Uterus (tissue), 3 donors: ENCODE measurements at regions not wholly inside any gene's neighbourhood (a gene's known extent, or its start where the extent isn't known, plus 50 kb on each side); places are given as distances from the start of the nearest gene placed in this dataset.

Experiments used
- DNase-seq, 2 donors: peaks; one replicate each; pipeline ENCODE4 v3.0.0-alpha.2; 2019 to 2020
- H3K27ac ChIP-seq, 2 donors: fragments of 200-600 bp; sonication (generic); 1 replicate in 1 of 2; 2 replicates in 1 of 2; pipeline ENCODE4 v1.5.1; 2016 to 2018
- H3K27me3 ChIP-seq, 2 donors: fragments of 200-600 bp; sonication (generic); one replicate each; pipeline ENCODE4 v1.5.1; 2018 to 2019; ENCODE audit warnings: control low read depth in 1 of 2
- H3K36me3 ChIP-seq, 2 donors: fragments of 200-600 bp; sonication (generic); one replicate each; pipeline ENCODE4 v1.5.1; 2019; ENCODE audit warnings: control low read depth in 1 of 2
- H3K4me1 ChIP-seq, 2 donors: fragments of 200-600 bp; sonication (generic); one replicate each; pipeline ENCODE4 v1.5.1; 2018 to 2019; ENCODE audit warnings: control low read depth in 1 of 2
- H3K4me3 ChIP-seq, 2 donors: fragments of 200-600 bp; sonication (generic); 1 replicate in 1 of 2; 2 replicates in 1 of 2; pipeline ENCODE4 v1.5.1; 2018 to 2019; ENCODE audit warnings: mild to moderate bottlenecking in 1 of 2
- H3K9me3 ChIP-seq, 2 donors: fragments of 200-600 bp; sonication (generic); one replicate each; pipeline ENCODE4 v1.5.1; 2019; ENCODE audit warnings: control low read depth in 1 of 2
- CTCF ChIP-seq, 4 experiments: fragments of 200-600 bp in 2 of 4; fragments of 450-650 bp in 2 of 4; sonication (generic) in 2 of 4; IDR thresholded peaks; one replicate each; pipeline ENCODE4 v1.5.1; 2016 to 2019; ENCODE audit warnings: antibody characterized with exemption in 4 of 4, mild to moderate bottlenecking in 2 of 4, moderate library complexity in 1 of 4
- POLR2A ChIP-seq, 2 donors: fragments of 450-650 bp; IDR thresholded peaks; one replicate each; pipeline ENCODE4 v1.6.1; 2016; ENCODE audit warnings: antibody characterized with exemption in 2 of 2, mild to moderate bottlenecking in 1 of 2, moderate library complexity in 1 of 2
- intact Hi-C: fragments of 100-400 bp; cut with DNase I; formaldehyde crosslinking; loops from one replicate; pipeline ENCODE4 v1.15.1; 2023; ENCODE audit warnings: low total_unique reads
- donor health status: DM: yes; HTN: yes; CAD: no.

- Histone ChIP-seq H3K4me3 (no peak overlapping the region), H3K27me3 (no peaks in the 10 kb centered on the region), H3K27ac (no peak overlapping the region), H3K9me3 (no peaks in the 10 kb centered on the region), H3K36me3 (no peaks in the 10 kb centered on the region), H3K4me1 (peaks cover 0 to 4% of the 10 kb centered on the region in 2 donors)
- intact Hi-C loops = no loop called here
- TF ChIP-seq CTCF (IDR thresholded peaks at IDR 0.05) (no peak), POLR2A (IDR thresholded peaks at IDR 0.05) (no peak)
- no peak for DNase-seq
Measured at GRCh38 chr15:62745621-62746225, 296.8 kb upstream of the TPM1 start.

- no peak for DNase-seq
- intact Hi-C loops = no loop called here
- TF ChIP-seq CTCF (IDR thresholded peaks at IDR 0.05) (no peak), POLR2A (IDR thresholded peaks at IDR 0.05) (no peak)
- Histone ChIP-seq H3K27ac (no peak overlapping the region), H3K36me3 (no peaks in the 10 kb centered on the region), H3K9me3 (no peaks in the 10 kb centered on the region), H3K27me3 (no peaks in the 10 kb centered on the region), H3K4me3 (no peak overlapping the region), H3K4me1 (no peaks in the 10 kb centered on the region)
Measured at GRCh38 chr15:62748196-62748595, 294.4 kb upstream of the TPM1 start.

- Histone ChIP-seq H3K36me3 (no peaks in the 10 kb centered on the region), H3K9me3 (no peaks in the 10 kb centered on the region), H3K27me3 (no peaks in the 10 kb centered on the region), H3K4me1 (no peaks in the 10 kb centered on the region), H3K4me3 (no peak overlapping the region), H3K27ac (no peak overlapping the region)
- TF ChIP-seq POLR2A (IDR thresholded peaks at IDR 0.05) (no peak), CTCF (IDR thresholded peaks at IDR 0.05) (no peak)
- intact Hi-C loops = no loop called here
- DNase-seq = no peak
Measured at GRCh38 chr15:62749036-62749815, 293.3 kb upstream of the TPM1 start.

- no peaks in the 10 kb centered on the region for H3K36me3 ChIP-seq
- no peak overlapping the region for H3K27ac ChIP-seq
- TF ChIP-seq POLR2A (IDR thresholded peaks at IDR 0.05) (no peak), CTCF (IDR thresholded peaks at IDR 0.05) (no peak)
- no peaks in the 10 kb centered on the region for H3K27me3 ChIP-seq
- no peak overlapping the region for H3K4me3 ChIP-seq
- no peaks in the 10 kb centered on the region for H3K9me3 ChIP-seq
- no peaks in the 10 kb centered on the region for H3K4me1 ChIP-seq
- DNase-seq = no peak
- intact Hi-C loops = no loop called here
Measured at GRCh38 chr15:62750471-62750870, 292.1 kb upstream of the TPM1 start.
